Erythroblast (primary cell): ENCODE measurements at regions not wholly inside any gene's neighbourhood (a gene's known extent, or its start where the extent isn't known, plus 50 kb on each side); places are given as distances from the start of the nearest gene placed in this dataset.
A peak's percentile ranks its signal among the peaks of the same experiment; 100 is the strongest.

ENCODE experiments used
- DNase-seq, 2 experiments: peaks; one replicate each; lab custom pipeline; 2025; lab: John Stamatoyannopoulos, UW
- GATA1 ChIP-seq: IDR thresholded peaks from 2 replicates; pipeline ENCODE4 v1.6.1; 2011; ENCODE audit warnings: low read depth, mild to moderate bottlenecking, control low read depth, low read length, moderate library complexity
- POLR2A ChIP-seq: IDR thresholded peaks from 2 replicates; pipeline ENCODE4 v1.6.1; 2011; ENCODE audit warnings: mild to moderate bottlenecking, low read length

- DNase-seq, result no peak
- TF ChIP-seq POLR2A, result no peak
- no peak for TF ChIP-seq GATA1
These were observed 149.2 kb upstream of the TEX13C start for GRCh38 chrX:125170459-125170858.

GRCh38 chrX:125172531-125172930 lies 147.1 kb upstream of the TEX13C start:
- TF ChIP-seq POLR2A (no peak), GATA1 (no peak)
- DNase-seq, result no peak

GRCh38 chrX:125175991-125176584 lies 143.6 kb upstream of the TEX13C start:
- TF ChIP-seq GATA1 (no peak), POLR2A (no peak)

GRCh38 chrX:125193921-125194320 lies 125.8 kb upstream of the TEX13C start:
- DNase-seq, result no peak
- no peak for TF ChIP-seq POLR2A
- no peak for TF ChIP-seq GATA1

More at GRCh38 chrX:125175991-125176584, 143.6 kb upstream of the TEX13C start:
- DNase-seq, result no peak

GRCh38 chrX:125198546-125198945 lies 121.1 kb upstream of the TEX13C start:
- TF ChIP-seq POLR2A, result no peak
- TF ChIP-seq GATA1, result no peak
- no peak for DNase-seq

- TF ChIP-seq POLR2A (no peak), GATA1 (no peak)
- peak; percentile 1 to 6 for DNase-seq
These were observed 117.0 kb upstream of the TEX13C start for GRCh38 chrX:125202591-125203248.

- no peak for TF ChIP-seq GATA1
- DNase-seq, result peak; percentile 1 to 5
These were observed 116.3 kb upstream of the TEX13C start for GRCh38 chrX:125203365-125203736.

- TF ChIP-seq POLR2A, result no peak
- TF ChIP-seq GATA1, result no peak
- DNase-seq, result peak; percentile 24 to 32
These were observed 115.7 kb upstream of the TEX13C start for GRCh38 chrX:125203737-125204578.

GRCh38 chrX:125204681-125205132 lies 115.0 kb upstream of the TEX13C start:
- TF ChIP-seq POLR2A (no peak), GATA1 (no peak)
- DNase-seq, result no peak

GRCh38 chrX:125205133-125205917 lies 114.3 kb upstream of the TEX13C start:
- peak; percentile 54 to 57 for DNase-seq
- TF ChIP-seq POLR2A (no peak), GATA1 (no peak)

GRCh38 chrX:125205918-125206665 lies 113.6 kb upstream of the TEX13C start:
- peak; percentile 9 to 16 for DNase-seq
- TF ChIP-seq POLR2A, result no peak

- no peak for TF ChIP-seq GATA1
- no peak for TF ChIP-seq POLR2A
- no peak for DNase-seq
These were observed 109.5 kb upstream of the TEX13C start for GRCh38 chrX:125210146-125210545.

GRCh38 chrX:125219852-125220251 lies 99.8 kb upstream of the TEX13C start:
- TF ChIP-seq POLR2A (no peak), GATA1 (no peak)
- peak; percentile 38 to 79 for DNase-seq
